Endometrium (tissue), 2 donors: ENCODE measurements at regions not wholly inside any gene's neighbourhood (a gene's known extent, or its start where the extent isn't known, plus 50 kb on each side); places are given as distances from the start of the nearest gene placed in this dataset.
"Not testable (repeated sequence)": the region's sequence is repeated elsewhere in the genome, so short reads cannot be mapped to it uniquely, and the experiment has no call there.

Experiments used
- FAIRE-seq: peaks from 2 replicates; lab custom pipeline; 2012; peaks lifted over from hg19 to GRCh38; lab: Jason Lieb, UNC
- donor health status: control.
- donor health status: control.

DNA sequence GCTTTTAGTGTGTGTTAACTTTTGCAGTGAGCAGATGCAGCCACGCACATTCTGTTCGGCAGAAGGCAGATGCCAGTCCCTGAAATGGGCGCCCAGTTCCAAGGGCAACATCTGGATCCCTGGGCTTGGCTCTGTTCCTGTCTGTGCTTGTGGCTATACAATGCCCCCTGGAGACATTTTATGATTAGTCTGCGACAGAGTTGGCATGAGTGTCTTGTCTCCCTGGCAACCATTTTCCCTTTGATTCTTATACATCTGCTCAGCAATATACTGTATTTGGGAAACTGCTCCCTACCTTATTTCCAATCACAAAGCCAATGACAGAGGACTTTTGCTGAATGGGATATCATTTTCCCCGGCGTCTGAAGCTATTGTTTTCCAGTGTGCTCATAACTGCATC is 1629.5 kb upstream of the GOT2 start:
- no peak for FAIRE-seq

- FAIRE-seq = not testable (repeated sequence)
Observed at GRCh38 chr16:60359866-60360265, 1625.8 kb upstream of the GOT2 start.

DNA sequence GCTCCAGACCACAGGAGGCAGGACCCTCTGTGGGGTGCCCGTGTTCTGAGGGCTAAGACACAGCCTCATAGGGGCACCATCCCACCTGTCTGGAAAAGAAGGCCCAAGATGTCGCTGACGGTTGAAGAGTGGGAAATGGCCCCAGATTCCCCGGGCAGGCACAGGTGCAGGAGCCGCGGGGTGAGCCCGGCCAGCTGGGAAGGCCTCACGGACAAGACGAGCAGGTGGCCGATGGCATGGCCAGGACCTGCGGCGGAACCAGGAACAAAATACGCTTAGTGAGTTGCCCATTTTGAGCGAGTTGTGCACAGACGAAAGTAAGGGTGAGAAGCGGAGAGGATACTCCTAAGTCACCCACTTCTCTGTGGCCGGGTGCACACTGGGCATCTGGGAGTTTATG is 1625.3 kb upstream of the GOT2 start:
- FAIRE-seq = not testable (repeated sequence)

DNA sequence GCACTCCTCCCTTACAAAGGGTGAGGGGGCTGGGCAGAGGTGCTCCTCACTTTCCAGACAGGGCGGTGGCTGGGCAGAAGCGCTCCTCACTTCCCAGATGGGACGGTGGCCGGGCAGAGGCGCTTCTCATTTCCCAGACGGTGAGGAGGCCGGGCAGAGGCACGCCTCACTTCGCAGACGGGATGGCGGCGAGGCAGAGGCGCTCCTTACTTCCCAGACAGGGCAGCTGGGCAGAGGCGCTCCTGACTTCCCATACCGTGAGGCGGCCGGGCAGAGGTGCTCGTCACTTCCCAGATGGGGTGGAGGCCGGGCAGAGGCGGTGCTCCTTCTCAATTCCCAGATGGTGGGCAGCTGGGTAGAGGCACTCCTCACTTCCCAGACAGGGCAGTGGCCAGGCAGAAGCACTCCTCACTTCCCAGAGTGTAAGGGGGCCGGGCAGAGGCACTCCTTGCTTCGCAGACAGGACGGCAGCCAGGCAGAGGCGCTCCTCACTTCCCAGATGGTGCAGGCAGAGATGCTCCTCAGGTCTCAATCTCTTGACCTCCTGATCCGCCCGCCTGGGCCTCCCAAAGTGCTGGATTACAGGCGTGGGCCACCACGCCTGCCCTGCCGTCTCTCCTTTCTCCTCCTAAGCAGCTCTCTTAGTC is 1623.9 kb upstream of the GOT2 start:
- not testable (repeated sequence) for FAIRE-seq

DNA sequence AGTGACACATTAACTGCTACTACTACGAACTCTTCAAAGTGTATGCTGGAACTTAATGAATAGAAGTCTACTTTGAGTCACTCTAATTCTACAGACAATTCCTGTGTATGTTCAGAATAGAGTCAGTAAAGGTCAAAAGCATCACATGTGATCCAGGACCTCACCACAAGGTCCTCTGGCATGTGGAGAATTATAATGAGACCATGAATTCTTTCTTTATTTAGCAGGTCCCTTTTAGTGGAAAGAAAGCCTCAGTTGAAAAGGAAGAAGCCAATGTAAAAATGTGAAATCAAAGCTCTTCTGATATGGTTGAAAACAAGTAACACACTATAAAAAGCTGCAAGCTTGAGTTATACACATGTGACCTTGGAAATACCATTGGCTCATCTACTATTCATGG is 1612.1 kb upstream of the GOT2 start:
- FAIRE-seq = no peak

- no peak for FAIRE-seq
Observed at GRCh38 chr16:60337671-60338070, 1603.6 kb upstream of the GOT2 start.

DNA sequence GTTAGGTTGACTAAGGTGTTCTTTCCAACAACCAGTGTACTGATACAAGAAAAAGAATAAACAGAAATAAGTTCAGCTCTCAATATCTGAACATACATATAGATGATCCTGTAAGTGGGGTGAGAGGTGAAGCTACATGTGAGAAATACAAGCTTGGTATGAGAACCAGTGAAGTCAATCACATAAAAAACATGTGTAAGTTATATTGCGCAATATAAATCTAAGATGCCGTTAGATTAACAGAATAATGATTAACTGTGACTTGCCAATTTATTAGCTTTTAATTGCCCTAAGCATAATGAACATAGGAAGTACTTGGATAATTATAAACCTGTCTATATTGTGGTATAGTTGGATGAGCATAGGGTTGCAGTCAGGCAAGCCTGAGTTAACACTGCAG is 1597.1 kb upstream of the GOT2 start:
- no peak for FAIRE-seq

- no peak for FAIRE-seq
Observed at GRCh38 chr16:60329108-60329507, 1595.0 kb upstream of the GOT2 start.

DNA sequence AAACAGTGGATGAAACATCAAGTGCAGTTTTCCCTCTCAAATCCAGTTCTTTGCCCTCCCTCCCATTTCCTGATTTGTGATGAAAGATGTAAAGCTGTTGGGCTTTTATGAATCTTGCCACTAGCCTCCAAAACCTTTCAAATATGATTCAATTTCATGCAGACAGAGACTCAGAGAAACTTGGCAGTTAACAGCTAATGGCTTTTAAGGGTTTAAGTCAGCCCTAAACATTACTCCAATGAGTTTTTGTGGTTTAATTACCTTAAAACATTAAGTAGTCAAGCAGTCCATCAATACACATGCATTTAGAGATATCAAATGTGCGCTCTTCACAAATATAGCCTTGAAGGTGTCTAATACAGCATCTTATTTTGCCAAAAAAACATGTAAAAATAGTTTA is 1594.0 kb upstream of the GOT2 start:
- FAIRE-seq = no peak

GRCh38 chr16:60318486-60318885 is 1584.4 kb upstream of the GOT2 start:
- FAIRE-seq = no peak

DNA sequence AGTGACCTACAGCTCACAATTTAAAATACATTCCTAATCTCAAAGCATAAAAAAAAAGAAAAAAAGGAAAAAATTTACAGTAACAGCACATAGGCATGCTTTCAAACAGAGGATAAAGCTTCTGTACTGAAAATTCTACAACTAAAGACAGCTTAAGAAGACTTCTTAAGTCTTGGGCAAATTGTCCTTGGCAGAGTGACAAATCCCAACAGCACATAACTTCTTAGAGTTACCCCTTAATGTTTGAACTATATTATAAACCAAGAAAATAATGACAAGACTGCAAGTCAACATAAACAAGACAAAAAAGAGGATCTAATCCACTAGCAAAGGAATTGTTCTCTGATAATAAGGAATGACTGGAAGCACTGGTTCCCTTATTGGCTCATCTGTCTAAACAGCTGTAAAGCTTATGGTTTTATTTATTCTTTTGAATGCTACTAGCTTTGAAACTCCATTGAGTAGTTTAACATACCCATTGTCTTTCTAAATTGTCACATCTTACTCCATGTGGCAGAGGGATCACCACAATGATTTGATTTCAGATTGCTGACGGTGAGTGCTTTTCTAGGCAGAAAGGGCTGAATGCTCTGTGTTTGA is 1576.8 kb upstream of the GOT2 start:
- FAIRE-seq = no peak

DNA sequence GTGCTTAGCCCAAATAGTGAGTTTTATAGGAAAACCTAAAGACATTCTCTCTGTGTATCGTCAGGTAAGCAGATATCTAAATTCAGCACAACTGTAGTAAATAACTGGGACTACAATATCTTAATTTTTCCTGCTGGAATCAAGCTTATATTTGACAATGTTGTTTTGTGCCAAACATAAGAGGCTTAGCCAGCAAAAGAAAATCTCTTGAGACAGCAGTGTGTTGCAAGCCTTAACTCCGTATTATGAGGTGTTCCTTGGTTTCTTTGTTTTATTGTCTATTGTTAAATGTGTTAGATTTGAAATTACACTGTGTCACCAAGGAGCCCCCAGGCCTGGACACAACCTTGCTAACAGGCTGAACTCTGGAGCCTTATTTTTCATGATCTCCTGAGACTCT is 1570.6 kb upstream of the GOT2 start:
- no peak for FAIRE-seq

DNA sequence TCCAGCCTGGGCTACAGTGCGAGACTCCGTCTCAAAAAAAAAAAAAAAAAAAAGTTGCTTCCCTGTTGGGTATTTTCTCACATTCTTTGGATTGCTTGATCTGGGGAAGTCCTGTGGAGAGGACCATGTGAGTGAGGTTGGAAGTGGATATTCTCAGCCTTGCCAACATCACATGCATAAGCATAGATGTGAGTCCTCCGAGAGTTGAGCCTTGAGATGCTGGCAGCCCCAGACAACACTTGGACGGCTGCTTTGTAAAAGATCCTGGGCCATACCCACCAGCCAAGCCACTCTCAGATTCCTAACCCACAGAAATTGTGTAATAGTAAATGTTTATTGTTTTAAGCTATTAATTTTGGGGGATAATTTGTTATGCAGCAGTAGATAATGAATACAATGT is 1570.0 kb upstream of the GOT2 start:
- no peak for FAIRE-seq

DNA sequence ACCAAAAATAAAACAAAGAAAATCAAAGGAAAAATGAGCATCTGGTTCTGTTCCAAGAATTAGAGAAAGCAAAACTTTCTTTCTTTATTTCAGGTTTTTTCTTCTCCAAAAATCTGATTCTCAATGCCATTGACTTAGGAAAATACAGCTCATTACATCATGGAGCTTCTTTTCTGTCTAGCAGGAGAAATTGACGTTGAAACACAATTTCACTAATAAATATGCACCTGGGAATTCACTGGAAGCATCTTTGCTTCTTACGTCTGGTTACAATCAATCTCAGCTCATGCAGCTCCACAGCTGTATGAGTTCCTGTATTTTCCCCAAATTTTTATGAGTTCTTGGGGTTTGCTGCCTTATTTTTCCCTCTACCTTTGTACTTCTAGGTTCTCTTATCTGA is 1568.6 kb upstream of the GOT2 start:
- no peak for FAIRE-seq

- no peak for FAIRE-seq
Observed at GRCh38 chr16:60302261-60302660, 1568.1 kb upstream of the GOT2 start.

DNA sequence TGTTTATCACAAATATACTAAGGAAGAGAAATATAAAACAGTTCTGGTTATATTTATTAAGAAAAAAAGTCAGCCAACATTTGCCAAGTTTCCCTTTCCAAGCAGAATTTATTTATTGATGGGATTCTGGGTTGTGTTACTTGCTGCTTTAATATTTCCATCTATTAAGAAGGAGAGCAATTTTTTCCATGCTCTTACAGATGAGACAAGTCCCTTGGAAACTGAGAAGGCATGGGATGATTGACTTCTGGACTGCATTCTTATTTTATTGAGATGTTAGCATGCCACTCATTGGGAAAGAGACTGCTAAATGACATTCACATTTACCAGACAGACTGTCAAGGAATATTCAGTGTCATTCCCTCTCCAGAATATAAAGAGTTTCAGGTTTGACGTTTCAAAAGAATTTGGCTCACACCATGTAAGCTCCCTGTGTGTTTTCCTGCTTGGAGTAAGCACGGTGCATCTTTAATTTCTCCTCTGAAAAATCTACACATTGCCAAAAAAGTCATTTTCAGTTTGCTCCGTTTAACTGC is 1565.2 kb upstream of the GOT2 start:
- no peak for FAIRE-seq

GRCh38 chr16:60295451-60295850 is 1561.3 kb upstream of the GOT2 start:
- FAIRE-seq = no peak

GRCh38 chr16:60285794-60286193 is 1551.7 kb upstream of the GOT2 start:
- FAIRE-seq = no peak

DNA sequence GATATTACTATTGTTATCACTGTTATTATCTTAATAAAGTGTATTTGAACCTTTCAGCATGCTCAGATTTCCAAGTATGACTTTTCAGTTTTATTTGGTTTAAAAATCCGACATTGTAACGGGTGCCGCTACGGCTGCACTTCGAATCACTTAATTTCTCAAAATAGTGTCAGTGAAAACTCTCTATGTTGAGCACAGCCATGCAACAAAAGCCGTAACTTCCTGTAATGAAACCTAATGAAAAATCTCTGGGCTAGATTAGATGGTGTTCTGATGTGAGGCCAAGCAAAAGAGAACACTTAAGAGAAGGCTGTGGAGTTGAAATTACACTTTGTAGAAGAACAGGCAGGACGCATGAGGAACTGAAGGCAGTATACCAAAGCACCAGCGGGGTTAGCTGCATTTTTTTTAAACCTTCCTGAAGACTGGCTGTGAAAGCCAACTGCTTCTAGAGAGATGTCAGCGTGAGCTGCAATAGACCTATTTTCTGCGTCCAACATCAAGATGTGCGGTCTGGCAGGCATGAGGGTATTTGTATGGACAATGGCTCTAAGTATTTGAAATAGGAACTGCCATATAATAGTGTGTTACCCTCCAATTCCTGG is 1545.0 kb upstream of the GOT2 start:
- FAIRE-seq = no peak

DNA sequence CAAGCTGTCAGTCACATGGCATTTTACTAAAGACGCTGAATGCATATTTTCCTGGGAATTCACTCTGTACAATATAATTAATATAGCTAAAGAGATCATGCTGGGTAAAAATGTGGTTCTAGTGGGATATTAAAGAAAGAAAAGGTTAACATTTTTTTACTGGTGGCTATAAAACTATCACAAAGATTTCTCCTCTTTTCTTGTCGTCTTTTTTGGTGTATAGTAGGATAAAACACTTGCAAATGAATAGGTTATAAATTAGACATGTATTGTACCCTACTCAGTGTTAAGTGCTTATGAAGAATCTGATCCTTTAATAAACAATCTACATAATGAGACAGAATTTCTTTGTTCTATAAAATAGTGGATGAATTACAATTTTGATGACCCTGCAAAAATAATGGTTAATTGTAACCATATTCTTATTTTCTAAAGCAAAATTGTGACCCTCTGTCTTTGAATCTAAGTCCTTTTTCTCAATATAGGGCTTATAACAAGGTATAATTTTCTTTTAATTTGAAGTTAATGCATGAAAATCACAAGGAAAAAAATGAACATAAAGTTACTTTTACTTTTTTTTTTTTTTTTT is 1540.4 kb upstream of the GOT2 start:
- no peak for FAIRE-seq

DNA sequence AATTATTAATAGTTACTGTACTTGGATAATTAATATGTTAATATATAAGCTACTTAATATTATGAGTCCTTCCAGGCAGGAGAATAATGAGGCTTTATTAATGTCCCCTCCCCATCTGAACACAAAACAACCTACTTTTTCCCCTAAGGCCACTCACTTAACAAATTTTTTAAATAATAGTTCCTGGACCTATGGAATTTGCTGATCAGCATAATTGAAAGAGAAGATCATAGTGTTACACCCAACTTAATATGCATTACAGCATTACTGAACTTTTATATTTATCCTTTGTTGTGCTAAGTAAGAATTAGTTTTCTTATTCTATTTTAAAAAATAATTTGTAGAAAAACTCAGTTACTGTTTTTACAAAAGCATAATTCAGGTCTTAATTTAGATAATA is 1537.7 kb upstream of the GOT2 start:
- FAIRE-seq = no peak

DNA sequence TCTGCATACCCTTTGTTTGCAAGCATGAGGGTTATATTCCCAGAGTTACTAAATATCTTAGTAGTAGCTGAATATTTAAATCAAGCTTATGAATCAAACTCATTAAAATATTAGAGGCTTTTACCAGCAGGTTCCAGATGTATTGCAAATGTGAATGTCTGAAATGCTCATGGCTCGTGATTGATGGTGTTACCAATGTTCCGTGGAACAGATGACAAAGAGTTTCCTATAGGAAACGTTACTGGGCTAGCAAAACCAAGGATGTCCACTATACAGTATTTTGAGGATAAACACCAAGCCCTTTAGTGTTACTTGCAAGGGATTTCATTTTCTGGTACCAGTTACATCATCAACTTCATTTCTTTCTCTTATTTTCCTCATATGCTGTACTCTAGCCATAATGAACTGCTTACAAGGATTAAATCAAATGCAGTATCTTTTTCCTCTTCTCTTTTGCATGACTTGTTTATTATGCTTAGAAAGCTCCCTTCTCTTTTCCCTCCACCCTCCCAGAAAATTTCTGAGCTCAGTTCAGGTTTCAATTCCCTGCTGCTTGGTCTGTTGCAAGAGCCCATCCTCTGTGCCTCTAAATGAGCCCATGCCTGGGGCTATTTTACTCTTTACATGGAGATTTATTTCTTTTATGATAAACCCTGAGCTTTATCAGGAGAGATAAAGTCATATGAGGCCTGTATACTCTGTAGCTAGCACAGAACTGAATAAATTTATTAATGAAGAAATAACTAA is 1537.1 kb upstream of the GOT2 start:
- FAIRE-seq = no peak

DNA sequence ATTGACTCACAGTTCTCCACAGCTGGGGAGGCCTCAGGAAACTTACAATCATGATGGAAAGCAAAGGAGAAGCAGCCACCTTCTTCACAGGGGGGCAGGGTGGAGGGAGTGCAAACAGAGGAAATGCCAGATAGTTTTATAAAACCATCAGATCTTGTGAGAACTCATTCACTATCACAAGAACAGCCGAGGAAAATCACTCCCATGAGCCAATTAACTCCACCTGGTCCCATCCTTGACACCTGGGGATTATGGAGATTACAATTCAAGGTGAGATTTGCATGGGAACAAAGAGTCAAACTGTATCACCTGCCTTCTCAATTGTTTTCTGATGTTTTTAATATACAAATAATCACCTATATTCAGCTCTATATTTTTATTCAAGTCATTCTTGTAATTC is 1527.3 kb upstream of the GOT2 start:
- no peak for FAIRE-seq
